IMR-90 (cell line): ENCODE measurements at regions not wholly inside any gene's neighbourhood (a gene's known extent, or its start where the extent isn't known, plus 50 kb on each side); places are given as distances from the start of the nearest gene placed in this dataset.

ENCODE experiments used
- ATAC-seq: fragments of 200-7000 bp; cut with Tn5 transposase; 2 replicates; pipeline ENCODE4 v1.9.1; 2020; ENCODE audit warnings: low read depth, mild to moderate bottlenecking, moderate library complexity
- BruUV-seq: library from RNA; stranded (reverse); fragments of 400-500 nt; replicated peaks from 2 replicates; lab custom pipeline; 2021; lab: Mats Ljungman, UMichigan
- CTCF ChIA-PET: fragments of 300-600 bp; formaldehyde crosslinking; extraction: SDS; loops from one replicate; lab custom pipeline; 2021; ENCODE audit warnings: antibody characterized with exemption; lab: Yijun Ruan, JAX
- POLR2A ChIA-PET: fragments of 300-600 bp; sonication (Branson Sonifier 250); formaldehyde crosslinking; loops from one replicate; lab custom pipeline; 2022; ENCODE audit warnings: antibody characterized with exemption; ENCODE audit not compliant: unreplicated experiment; lab: Charles Lee
- DNase-seq: peaks from one replicate; pipeline ENCODE4 v3.0.0; 2013
- H2AFZ ChIP-seq: replicated peaks from 2 replicates; pipeline ENCODE3; 2013; ENCODE audit warnings: low read length, mild to moderate bottlenecking; ENCODE audit not compliant: poor library complexity
- H2AK5ac ChIP-seq: 2 replicates; pipeline ENCODE4 v1.6.1; 2013; ENCODE audit warnings: low read depth, low read length, inconsistent platforms
- H2AK9ac ChIP-seq: replicated peaks from 2 replicates; pipeline ENCODE3; 2013; ENCODE audit warnings: mild to moderate bottlenecking, low read depth, low read length, moderate library complexity; ENCODE audit not compliant: poor library complexity
- H2BK120ac ChIP-seq: 2 replicates; pipeline ENCODE4 v1.6.1; 2013; ENCODE audit warnings: low read depth, low read length, inconsistent platforms
- H2BK15ac ChIP-seq: 3 replicates; pipeline ENCODE4 v1.6.1; 2013; ENCODE audit warnings: low read depth, low read length, inconsistent platforms
- H2BK20ac ChIP-seq: 2 replicates; pipeline ENCODE4 v1.6.1; 2013; ENCODE audit warnings: low read depth, mild to moderate bottlenecking, inconsistent platforms, low read length, moderate library complexity
- H2BK5ac ChIP-seq: 2 replicates; pipeline ENCODE4 v1.6.1; 2013; ENCODE audit warnings: mild to moderate bottlenecking, low read depth, low read length, inconsistent platforms; ENCODE audit not compliant: poor library complexity, severe bottlenecking
- H3K14ac ChIP-seq: replicated peaks from 2 replicates; pipeline ENCODE4 v1.6.1; 2013; ENCODE audit warnings: low read depth, low read length, inconsistent platforms
- H3K18ac ChIP-seq: 2 replicates; pipeline ENCODE4 v1.6.1; 2013; ENCODE audit warnings: low read depth, low read length, control low read depth
- H3K23ac ChIP-seq: 2 replicates; pipeline ENCODE4 v1.6.1; 2013; ENCODE audit warnings: low read depth, low read length, inconsistent platforms
- H3K27ac ChIP-seq: 2 replicates; pipeline ENCODE4 v1.5.1; 2013; ENCODE audit warnings: mild to moderate bottlenecking, control low read depth, low read length; ENCODE audit not compliant: insufficient read depth
- H3K27me3 ChIP-seq: 2 replicates; pipeline ENCODE4 v1.6.1; 2013; ENCODE audit warnings: low read length; ENCODE audit not compliant: control insufficient read depth, insufficient read depth
- H3K36me3 ChIP-seq: 2 replicates; pipeline ENCODE4 v1.6.1; 2013; ENCODE audit warnings: low read length, mixed read lengths; ENCODE audit not compliant: control insufficient read depth, insufficient read depth
- H3K4ac ChIP-seq: 2 replicates; pipeline ENCODE4 v1.6.1; 2013; ENCODE audit warnings: low read depth, low read length, inconsistent platforms
- H3K4me1 ChIP-seq: 2 replicates; pipeline ENCODE4 v1.6.1; 2013; ENCODE audit warnings: low read length, mixed read lengths; ENCODE audit not compliant: control insufficient read depth, insufficient read depth
- H3K4me2 ChIP-seq: 2 replicates; pipeline ENCODE4 v1.6.1; 2013; ENCODE audit warnings: low read depth, mild to moderate bottlenecking, control low read depth, low read length, moderate library complexity
- H3K4me3 ChIP-seq: 2 replicates; pipeline ENCODE4 v1.5.1; 2013; ENCODE audit warnings: low read depth, mild to moderate bottlenecking, control low read depth, low read length, moderate library complexity; ENCODE audit not compliant: insufficient read depth
- H3K56ac ChIP-seq: 2 replicates; pipeline ENCODE4 v1.6.1; 2013; ENCODE audit warnings: low read length, inconsistent platforms; ENCODE audit not compliant: insufficient read depth; ENCODE audit errors: extremely low read depth
- H3K79me1 ChIP-seq, 2 experiments: 2 replicates each; pipeline ENCODE4 v1.6.1; 2013; ENCODE audit warnings: low read length in 2 of 2, inconsistent platforms in 1 of 2, low read depth in 1 of 2
- H3K9ac ChIP-seq: 2 replicates; pipeline ENCODE4 v1.6.1; 2013; ENCODE audit warnings: low read depth, low read length, control low read depth
- H3K9me1 ChIP-seq: 2 replicates; pipeline ENCODE4 v1.6.1; 2013; ENCODE audit warnings: low read length, inconsistent platforms; ENCODE audit not compliant: insufficient read depth
- H3K9me3 ChIP-seq: 2 replicates; pipeline ENCODE4 v1.6.1; 2013; ENCODE audit warnings: low read length; ENCODE audit not compliant: control insufficient read depth, insufficient read depth
- H4K20me1 ChIP-seq: 2 replicates; pipeline ENCODE4 v1.6.1; 2013; ENCODE audit warnings: low read length, inconsistent platforms; ENCODE audit not compliant: insufficient read depth
- H4K5ac ChIP-seq: 2 replicates; pipeline ENCODE4 v1.6.1; 2013; ENCODE audit warnings: mild to moderate bottlenecking, low read depth, low read length, control low read depth
- H4K8ac ChIP-seq, 2 experiments: 2 replicates each; pipeline ENCODE4 v1.6.1; 2013; ENCODE audit warnings: low read depth in 2 of 2, low read length in 2 of 2, control low read depth in 1 of 2, inconsistent platforms in 1 of 2
- H4K91ac ChIP-seq: 2 replicates; pipeline ENCODE4 v1.6.1; 2013; ENCODE audit warnings: low read depth, low read length, inconsistent platforms; ENCODE audit not compliant: insufficient read depth
- MAFK ChIP-seq: IDR thresholded peaks from 2 replicates; pipeline ENCODE4 v1.6.1; 2012; ENCODE audit warnings: low read depth, low read length, improper control_type of control experiment
- WGBS, 2 experiments: methylation state at CpG; one replicate each; pipeline versions ENCODE4 v1.1.5 to v1.1.7; 2013; ENCODE audit warnings: missing lambda C conversion rate in 2 of 2; ENCODE audit not compliant: insufficient read length in 1 of 2; ENCODE audit errors: extremely low coverage in 2 of 2; 5-methylcytosine and 5-hydroxymethylcytosine counted together
- dilution Hi-C: fragments of 300-500 bp; cut with HindIII; formaldehyde crosslinking; loops from one replicate; pipeline ENCODE4 v1.14.3; 2018; ENCODE audit warnings: low sequenced_read_pairs; ENCODE audit not compliant: unreplicated experiment
- in situ Hi-C: fragments of 300-500 bp; cut with MboI; formaldehyde crosslinking; loops from 3 replicates; pipeline ENCODE4 v1.14.3; 2019; ENCODE audit warnings: low sequenced_read_pairs, inconsistent platforms, mixed read lengths
- intact Hi-C: fragments of 100-400 bp; cut with micrococcal nuclease; formaldehyde crosslinking; loops from 2 replicates; pipeline ENCODE4 v1.10.0; 2022

GRCh38 chr5:141789330-141789729, 88.9 kb downstream of the PCDH1 start:
- BruUV-seq: no TSS peak
- CTCF ChIA-PET: no interaction called here

More at GRCh38 chr5:141789330-141789729, 88.9 kb downstream of the PCDH1 start:
- Histone ChIP-seq H3K9ac (no peak overlapping the region), H4K5ac (no peak overlapping the region), H3K56ac (no peak overlapping the region), H4K91ac (no peak overlapping the region), H2AFZ (no peak overlapping the region), H3K4me1 (no peaks in the 10 kb centered on the region), H2BK15ac (no peak overlapping the region), H4K20me1 (no peaks in the 10 kb centered on the region), H2AK9ac (no peak overlapping the region), H3K79me1 (no peaks in the 10 kb centered on the region), H2BK120ac (no peak overlapping the region), H3K9me1 (no peaks in the 10 kb centered on the region), H2BK20ac (no peak overlapping the region), H3K36me3 (no peaks in the 10 kb centered on the region), H3K23ac (no peak overlapping the region), H3K4me3 (no peak overlapping the region), H3K4me2 (no peak overlapping the region), H4K8ac (no peak overlapping the region), H2AK5ac (no peak overlapping the region), H3K27ac (no peak overlapping the region), H3K14ac (no peak overlapping the region), H3K4ac (no peak overlapping the region), H2BK5ac (no peak overlapping the region), H3K18ac (no peak overlapping the region), H3K27me3 (peaks cover 68% of the 10 kb centered on the region), H3K9me3 (no peaks in the 10 kb centered on the region)
- POLR2A ChIA-PET: no interaction called here
- ATAC-seq (no peak), DNase-seq (no peak)
- dilution Hi-C loops: no loop called here
- intact Hi-C loops: no loop called here
- in situ Hi-C loops: no loop called here
- WGBS, 2 experiments: no CpG with 5 or more reads among the region's 5 CpGs
- no peak for TF ChIP-seq MAFK
